ENCODE measurements at regions not wholly inside any gene's neighbourhood (a gene's known extent, or its start where the extent isn't known, plus 50 kb on each side); places are given as distances from the start of the nearest gene placed in this dataset.

DNA sequence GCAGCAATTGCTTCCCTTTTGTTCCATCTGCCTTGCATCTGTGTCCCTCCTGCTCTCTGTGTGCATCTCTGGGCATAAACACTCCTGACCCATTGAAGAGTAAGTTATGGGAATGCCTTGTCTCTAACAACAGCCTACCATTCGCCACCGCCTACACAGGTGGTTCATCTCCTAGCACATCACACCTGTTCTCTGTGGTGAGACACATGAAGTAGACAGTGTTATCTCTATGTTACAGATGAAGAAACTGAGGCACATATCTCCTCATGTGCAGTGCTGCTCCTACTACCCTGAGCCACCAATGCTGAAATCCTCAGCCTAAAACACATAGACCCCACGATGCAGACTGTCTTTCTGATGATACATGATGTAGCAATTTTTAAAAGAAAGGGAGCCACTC lies 77.6 kb downstream of the PITPNM2 start:
- no peak overlapping the region for H2AFZ ChIP-seq
- TF ChIP-seq EZH2 (IDR thresholded peaks at IDR 0.05; ENCODE audit: low read depth), result no peak
- TF ChIP-seq, protein P1, sequence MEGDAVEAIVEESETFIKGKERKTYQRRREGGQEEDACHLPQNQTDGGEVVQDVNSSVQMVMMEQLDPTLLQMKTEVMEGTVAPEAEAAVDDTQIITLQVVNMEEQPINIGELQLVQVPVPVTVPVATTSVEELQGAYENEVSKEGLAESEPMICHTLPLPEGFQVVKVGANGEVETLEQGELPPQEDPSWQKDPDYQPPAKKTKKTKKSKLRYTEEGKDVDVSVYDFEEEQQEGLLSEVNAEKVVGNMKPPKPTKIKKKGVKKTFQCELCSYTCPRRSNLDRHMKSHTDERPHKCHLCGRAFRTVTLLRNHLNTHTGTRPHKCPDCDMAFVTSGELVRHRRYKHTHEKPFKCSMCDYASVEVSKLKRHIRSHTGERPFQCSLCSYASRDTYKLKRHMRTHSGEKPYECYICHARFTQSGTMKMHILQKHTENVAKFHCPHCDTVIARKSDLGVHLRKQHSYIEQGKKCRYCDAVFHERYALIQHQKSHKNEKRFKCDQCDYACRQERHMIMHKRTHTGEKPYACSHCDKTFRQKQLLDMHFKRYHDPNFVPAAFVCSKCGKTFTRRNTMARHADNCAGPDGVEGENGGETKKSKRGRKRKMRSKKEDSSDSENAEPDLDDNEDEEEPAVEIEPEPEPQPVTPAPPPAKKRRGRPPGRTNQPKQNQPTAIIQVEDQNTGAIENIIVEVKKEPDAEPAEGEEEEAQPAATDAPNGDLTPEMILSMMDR (conservative IDR thresholded peaks at IDR 0.05), result no peak
- intact Hi-C loops (cut with micrococcal nuclease; ENCODE audit: unreplicated experiment), result no loop called here
- no peak overlapping the region for H3K4me2 ChIP-seq
- CTCF ChIA-PET, result no interaction called here
- H3K27me3 ChIP-seq (ENCODE audit: insufficient read depth, low read depth), result no peaks in the 10 kb centered on the region
- H3F3A ChIP-seq (ENCODE audit: insufficient read depth, low read depth), result peaks cover 35% of the 10 kb centered on the region
- DNase-seq, result no peak
- no peak overlapping the region for H3K27ac ChIP-seq
- peaks cover 55% of the 10 kb centered on the region for H3K4me1 ChIP-seq (replicated peaks; ENCODE audit: insufficient read depth)
- peaks cover 28% of the 10 kb centered on the region for H3K79me2 ChIP-seq (ENCODE audit: low read depth)
- H4K20me1 ChIP-seq (ENCODE audit: insufficient read depth), result no peaks in the 10 kb centered on the region
- no peak overlapping the region for H3K4me3 ChIP-seq
- H3K36me3 ChIP-seq (ENCODE audit: low read depth), result no peaks in the 10 kb centered on the region
- BruUV-seq (replicated peaks), result no TSS peak
- no peaks in the 10 kb centered on the region for H3K9me2 ChIP-seq (ENCODE audit: insufficient read depth)
- POLR2A ChIA-PET (ENCODE audit: unreplicated experiment), result no interaction called here
- H3K9me3 ChIP-seq (ENCODE audit: insufficient read depth, low read depth), result no peaks in the 10 kb centered on the region

DNA sequence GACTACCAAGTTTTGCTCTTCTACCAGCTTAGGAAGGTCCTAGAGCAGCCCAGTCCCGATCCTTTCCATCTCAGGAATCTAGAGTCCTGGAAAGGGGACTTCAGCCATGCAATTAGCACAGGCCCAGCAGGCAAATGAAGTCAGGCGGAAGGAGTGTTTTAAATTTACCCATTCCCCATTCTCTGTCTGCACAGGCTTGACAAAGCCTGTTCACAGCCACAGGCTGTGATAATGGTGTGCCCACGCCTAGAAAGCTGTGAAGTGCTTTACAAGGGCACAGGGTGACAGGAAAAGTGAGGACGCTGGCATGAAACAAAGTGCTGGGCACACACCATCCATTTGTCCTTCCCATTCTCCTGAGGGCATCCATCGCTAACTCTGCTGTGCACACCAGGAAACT lies 79.0 kb downstream of the PITPNM2 start:
- BruUV-seq (replicated peaks), result no TSS peak
- Histone ChIP-seq H2AFZ (no peak overlapping the region), H3K27me3 (ENCODE audit: insufficient read depth, low read depth) (no peaks in the 10 kb centered on the region), H3K9me3 (ENCODE audit: insufficient read depth, low read depth) (no peaks in the 10 kb centered on the region), H3K4me1 (replicated peaks; ENCODE audit: insufficient read depth) (peaks cover 49% of the 10 kb centered on the region), H3K9me2 (ENCODE audit: insufficient read depth) (no peaks in the 10 kb centered on the region), H4K20me1 (ENCODE audit: insufficient read depth) (no peaks in the 10 kb centered on the region), H3K27ac (no peak overlapping the region), H3K4me2 (0 out of 2 replicates have a peak overlapping the region, but pooled peaks have one; percentile 52), H3K4me3 (no peak overlapping the region), H3K79me2 (ENCODE audit: low read depth) (peaks cover 31% of the 10 kb centered on the region), H3K36me3 (ENCODE audit: low read depth) (no peaks in the 10 kb centered on the region), H3F3A (ENCODE audit: insufficient read depth, low read depth) (peaks cover 35% of the 10 kb centered on the region)
- DNase-seq, result no peak
- POLR2A ChIA-PET (ENCODE audit: unreplicated experiment), result no interaction called here
- TF ChIP-seq, protein P1 (conservative IDR thresholded peaks at IDR 0.05), result no peak
- TF ChIP-seq EZH2 (IDR thresholded peaks at IDR 0.05; ENCODE audit: low read depth), result no peak
- intact Hi-C loops (cut with micrococcal nuclease; ENCODE audit: unreplicated experiment), result loop anchor here (2.0 kb wide), 3 partner anchors 15 to 29 kb away; no protein-coding TSS in a partner anchor
- CTCF ChIA-PET, result no interaction called here

DNA sequence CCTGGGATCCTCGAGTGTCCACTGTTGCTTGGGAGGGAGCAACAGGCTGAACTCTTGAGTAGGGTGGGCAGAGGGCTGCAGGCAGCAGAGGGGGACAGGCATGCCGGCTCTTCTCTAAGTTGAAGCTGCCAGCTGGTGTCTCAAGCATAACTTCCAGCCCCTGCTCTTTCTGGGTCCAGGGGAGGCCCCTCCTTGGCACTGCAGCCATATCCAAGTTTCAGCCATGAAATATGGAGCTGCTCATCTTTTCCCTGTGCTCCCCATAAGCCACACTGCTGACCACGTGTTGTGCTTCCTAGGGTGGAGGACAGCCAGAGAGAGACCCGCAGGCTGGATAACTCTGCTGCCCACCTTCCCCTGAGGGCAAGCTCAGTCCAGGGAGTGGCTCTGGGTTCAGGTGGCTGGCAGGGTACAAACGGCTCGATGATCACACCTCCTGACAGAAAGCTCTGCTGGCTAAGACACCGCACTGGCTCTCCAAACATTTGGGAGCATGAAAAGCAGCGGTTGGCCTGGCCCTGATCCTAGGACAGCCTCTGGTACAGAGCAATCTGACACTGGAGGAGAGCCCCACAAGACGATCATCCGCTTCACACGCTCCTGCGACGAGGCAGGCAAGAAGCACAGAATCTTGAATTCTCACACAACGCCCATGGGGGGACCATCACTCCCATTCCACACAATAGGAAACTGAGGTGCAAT lies 79.6 kb downstream of the PITPNM2 start:
- H3K27me3 ChIP-seq (ENCODE audit: insufficient read depth, low read depth), result no peaks in the 10 kb centered on the region
- no peaks in the 10 kb centered on the region for H3K9me3 ChIP-seq (ENCODE audit: insufficient read depth, low read depth)
- intact Hi-C loops (cut with micrococcal nuclease; ENCODE audit: unreplicated experiment), result loop anchor here (2.0 kb wide), 3 partner anchors 14 to 28 kb away; no protein-coding TSS in a partner anchor
- peaks cover 43% of the 10 kb centered on the region for H3K4me1 ChIP-seq (replicated peaks; ENCODE audit: insufficient read depth)
- no peak overlapping the region for H2AFZ ChIP-seq
- ChIA-PET CTCF (no interaction called here), POLR2A (ENCODE audit: unreplicated experiment) (interaction anchor here (1.2 kb wide), 1 partner anchor 15 kb away, joined by 3 read pairs; no protein-coding TSS in a partner anchor)
- no peak overlapping the region for H3K4me3 ChIP-seq
- H3K79me2 ChIP-seq (ENCODE audit: low read depth), result peaks cover 37% of the 10 kb centered on the region
- H3K36me3 ChIP-seq (ENCODE audit: low read depth), result no peaks in the 10 kb centered on the region
- peak overlapping the region; percentile 52 for H3K4me2 ChIP-seq
- no peaks in the 10 kb centered on the region for H4K20me1 ChIP-seq (ENCODE audit: insufficient read depth)
- no peak for TF ChIP-seq EZH2 (IDR thresholded peaks at IDR 0.05; ENCODE audit: low read depth)
- TF ChIP-seq, protein P1 (conservative IDR thresholded peaks at IDR 0.05), result no peak
- H3K27ac ChIP-seq, result peak overlapping the region; percentile 20; the same call in 1 of the 2 replicates
- H3K9me2 ChIP-seq (ENCODE audit: insufficient read depth), result no peaks in the 10 kb centered on the region
- no TSS peak for BruUV-seq (replicated peaks)
- H3F3A ChIP-seq (ENCODE audit: insufficient read depth, low read depth), result peaks cover 33% of the 10 kb centered on the region
- no peak for DNase-seq
